HEK293T (cell line): ENCODE measurements at regions not wholly inside any gene's neighbourhood (a gene's known extent, or its start where the extent isn't known, plus 50 kb on each side); places are given as distances from the start of the nearest gene placed in this dataset.

Experiments used
- BHLHE40 ChIP-seq: fragments of 450-650 bp; IDR thresholded peaks from 2 replicates; pipeline ENCODE4 v1.6.1; 2016; ENCODE audit warnings: mild to moderate bottlenecking, moderate library complexity, borderline replicate concordance
- FOXA1 ChIP-seq: fragments of 450-650 bp; IDR thresholded peaks from 2 replicates; pipeline ENCODE4 v1.6.1; 2016; ENCODE audit warnings: mild to moderate bottlenecking
- HDGF ChIP-seq: fragments of 450-650 bp; IDR thresholded peaks from 2 replicates; pipeline ENCODE4 v1.6.1; 2017; ENCODE audit warnings: antibody characterized with exemption, borderline replicate concordance

GRCh38 chr10:71123023-71123422 lies 89.3 kb upstream of the UNC5B start:
- TF ChIP-seq FOXA1: no peak
- no peak for TF ChIP-seq HDGF
- TF ChIP-seq BHLHE40: no peak
